Umbilical cord (tissue), 1 donor: ENCODE measurements at regions not wholly inside any gene's neighbourhood (a gene's known extent, or its start where the extent isn't known, plus 50 kb on each side); places are given as distances from the start of the nearest gene placed in this dataset.
A peak's percentile ranks its signal among the peaks of the same experiment; 100 is the strongest.
"Not testable (repeated sequence)": the region's sequence is repeated elsewhere in the genome, so short reads cannot be mapped to it uniquely, and the experiment has no call there.

ENCODE experiments used
- DNase-seq: peaks from one replicate; pipeline ENCODE4 v3.0.0-alpha.2; 2015; ENCODE audit warnings: low spot score

GRCh38 chr10:14425034-14425433, 94.3 kb upstream of the FRMD4A start:
- no peak for DNase-seq

DNA sequence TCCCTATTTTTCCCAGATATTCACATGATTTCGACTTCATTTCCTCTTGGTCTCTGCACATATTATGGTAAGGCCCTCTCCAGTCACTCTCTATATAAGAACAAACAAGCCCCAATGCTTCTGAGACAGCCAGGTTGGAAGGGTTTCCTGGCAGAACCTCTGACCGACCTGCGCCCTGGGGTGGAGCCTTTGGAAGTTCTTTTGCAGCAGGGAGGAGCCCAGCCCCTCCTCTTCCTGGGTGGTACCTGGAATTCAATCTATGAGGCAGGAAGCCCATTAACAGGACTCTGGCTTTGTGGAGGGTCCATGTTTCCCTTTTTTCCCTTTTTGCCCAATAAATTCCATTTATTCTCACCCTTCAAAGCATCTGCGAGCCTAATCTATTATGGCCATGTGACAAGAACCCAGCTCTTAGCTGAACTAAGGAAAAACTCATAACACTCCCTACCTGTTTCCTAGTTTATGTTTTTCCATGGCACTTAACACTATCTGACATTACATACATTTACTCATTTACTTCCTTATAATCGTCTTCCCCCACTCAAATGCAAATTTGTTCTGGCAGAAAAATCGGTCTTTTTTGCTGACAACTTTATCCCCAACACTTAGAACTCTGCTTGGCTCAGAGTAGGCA, 92.5 kb upstream of the FRMD4A start:
- DNase-seq, result no peak

DNA sequence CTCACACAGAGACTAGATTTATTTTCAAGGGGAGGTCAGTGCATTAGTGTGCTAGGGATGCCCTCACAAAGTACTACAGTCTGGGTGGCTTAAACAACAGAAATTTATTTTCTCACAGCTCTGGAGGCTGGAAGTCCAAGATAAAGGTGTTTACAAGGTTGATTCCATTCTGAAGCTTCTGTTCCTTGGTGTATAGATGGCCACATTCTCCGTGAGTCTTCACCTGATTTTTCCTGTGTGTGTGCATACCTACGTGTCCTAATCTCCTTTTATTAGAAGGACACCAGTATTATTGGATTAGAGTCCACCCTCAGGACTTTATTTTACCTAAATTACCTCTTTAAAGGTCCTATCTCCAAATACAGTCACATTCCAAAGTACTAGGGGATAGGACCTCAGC, 91.7 kb upstream of the FRMD4A start:
- DNase-seq, result no peak

DNA sequence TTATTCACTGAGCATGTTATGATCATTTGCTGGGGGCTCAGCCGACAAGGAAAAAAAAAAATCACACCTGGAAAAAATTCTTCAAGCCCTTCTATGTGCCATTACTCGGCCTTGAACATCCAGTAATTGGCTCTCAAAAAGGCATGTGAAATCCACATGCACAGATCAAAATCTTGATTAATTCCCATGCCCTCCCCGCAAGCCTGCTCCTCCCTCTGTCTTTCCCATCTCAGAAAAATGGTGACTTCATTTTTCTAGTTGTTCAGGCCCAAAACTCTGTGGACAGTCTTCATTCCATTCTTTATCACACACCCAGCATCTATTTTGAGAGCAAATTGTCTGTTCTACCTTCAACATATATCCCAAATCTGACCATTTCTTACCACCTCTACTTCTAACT, 91.2 kb upstream of the FRMD4A start:
- DNase-seq, result no peak

GRCh38 chr10:14417336-14417735, 86.6 kb upstream of the FRMD4A start:
- DNase-seq, result not testable (repeated sequence)

DNA sequence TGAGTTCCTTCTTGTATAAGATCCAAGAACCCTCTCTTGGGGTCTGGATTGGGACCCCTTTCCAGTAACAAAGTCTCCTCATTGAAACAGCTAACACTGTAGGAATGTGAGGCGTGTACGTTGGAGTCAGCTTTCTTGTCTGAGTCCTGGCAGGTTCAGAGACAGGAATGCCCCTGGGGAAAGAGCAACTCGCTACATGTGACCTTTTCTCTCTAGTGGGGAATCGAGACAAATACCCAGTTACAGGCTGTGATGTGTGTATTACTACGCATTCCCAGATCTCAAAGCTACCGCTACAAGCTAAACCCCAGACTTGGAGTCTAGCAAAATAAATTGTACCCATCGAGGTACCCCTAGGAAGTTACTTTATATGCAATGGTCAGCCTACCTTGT, 85.6 kb upstream of the FRMD4A start:
- peak; percentile 35 for DNase-seq

DNA sequence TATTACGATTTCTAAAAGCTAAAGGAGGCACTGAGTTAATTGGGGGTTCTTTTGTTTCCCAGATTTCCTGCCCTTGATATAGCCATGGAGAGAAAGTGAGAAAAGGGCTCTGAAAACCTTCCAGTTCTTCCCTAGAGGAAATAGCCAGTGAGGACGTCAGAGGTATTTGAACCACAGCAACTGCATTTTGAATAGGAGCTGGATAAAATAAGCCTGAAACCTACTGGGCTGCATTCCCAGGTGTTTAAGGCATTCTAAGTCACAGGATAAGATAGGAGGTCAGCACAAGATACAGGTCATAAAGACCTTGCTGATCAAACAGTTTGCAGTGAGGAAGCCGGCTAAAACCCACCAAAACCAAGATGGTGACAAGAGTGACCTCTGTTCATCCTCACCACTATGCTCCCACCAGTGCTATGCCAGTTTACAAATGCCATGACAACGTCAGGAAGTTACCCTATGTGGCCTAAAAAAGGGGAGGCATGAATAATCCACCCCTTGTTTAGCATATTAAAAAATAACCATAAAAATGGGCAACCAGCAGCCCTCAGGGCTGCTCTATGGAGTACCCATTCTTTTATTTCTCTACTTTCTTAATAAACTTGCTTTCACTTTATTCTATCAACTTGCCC, 85.1 kb upstream of the FRMD4A start:
- no peak for DNase-seq

GRCh38 chr10:14414901-14415300, 84.2 kb upstream of the FRMD4A start:
- DNase-seq, result peak; percentile 76

DNA sequence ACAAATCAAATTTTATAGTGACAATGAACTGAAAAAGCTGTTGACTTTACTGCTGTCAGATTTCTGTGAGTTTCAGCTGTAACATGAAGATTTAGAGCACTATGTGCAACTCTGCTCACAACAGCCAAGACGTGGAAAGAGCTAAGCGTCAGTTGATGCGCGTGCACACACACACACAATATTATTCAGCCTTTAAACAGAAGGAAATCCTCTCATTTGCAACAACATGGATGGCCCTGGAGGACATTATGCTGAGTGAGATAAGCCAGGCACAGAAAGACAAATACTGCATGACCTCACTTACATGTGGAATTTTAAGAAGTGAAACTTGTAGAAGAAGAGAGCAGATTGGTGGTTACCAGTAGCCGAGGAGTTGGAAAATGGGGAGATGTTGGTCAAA, 82.8 kb upstream of the FRMD4A start:
- DNase-seq, result peak; percentile 56

- no peak for DNase-seq
Measured at GRCh38 chr10:14412624-14413023, 81.9 kb upstream of the FRMD4A start.

DNA sequence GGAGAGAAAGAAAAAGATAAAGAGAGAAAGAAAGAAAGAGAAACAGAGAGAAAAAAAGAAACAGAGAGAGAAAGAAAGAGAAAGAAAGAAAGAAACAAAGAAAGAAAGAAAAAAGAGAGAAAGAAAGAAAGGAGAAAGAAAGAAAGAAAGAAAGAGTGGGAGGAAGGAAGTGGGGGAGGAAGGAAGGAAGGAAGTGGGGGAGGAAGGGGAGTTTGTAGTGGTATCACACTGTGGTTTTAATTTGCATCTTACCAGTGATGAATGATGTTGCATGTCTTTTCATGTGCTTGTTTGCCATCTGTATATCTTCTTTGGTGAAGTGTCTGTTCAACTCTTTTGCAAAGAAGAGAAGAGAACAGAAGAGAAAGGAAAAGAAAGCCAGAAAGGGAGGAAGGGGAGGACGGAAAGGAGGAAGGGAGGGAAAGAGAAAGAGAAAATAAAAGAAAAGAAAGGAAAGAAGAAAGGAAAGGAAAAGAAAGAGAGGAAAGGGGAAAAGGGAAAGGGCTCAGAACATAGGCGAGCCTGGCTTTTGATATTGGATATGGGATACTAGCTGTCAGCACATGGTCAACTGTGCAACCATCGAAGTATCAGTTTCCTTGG, 79.2 kb upstream of the FRMD4A start:
- DNase-seq, result no peak

DNA sequence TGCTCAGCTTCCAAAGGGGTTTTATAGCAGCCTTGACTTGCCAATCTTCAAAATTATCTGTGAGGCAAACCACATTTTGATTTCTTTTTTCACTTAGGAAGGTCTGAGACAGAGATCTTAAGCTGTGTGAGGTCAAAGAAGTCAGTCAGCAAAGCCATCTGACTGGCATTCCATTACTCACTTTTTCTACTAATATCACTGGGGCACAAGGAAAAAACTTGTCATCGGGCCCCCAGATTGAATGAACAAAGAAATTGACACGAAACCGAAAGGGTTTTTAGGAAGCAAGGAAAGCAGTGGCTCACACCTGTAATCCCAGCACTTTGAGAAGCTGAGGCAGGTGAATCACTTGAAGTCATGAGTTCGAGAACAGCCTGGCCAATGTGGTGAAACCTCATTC, 78.5 kb upstream of the FRMD4A start:
- no peak for DNase-seq

GRCh38 chr10:14408139-14408538, 77.4 kb upstream of the FRMD4A start:
- DNase-seq, result no peak

DNA sequence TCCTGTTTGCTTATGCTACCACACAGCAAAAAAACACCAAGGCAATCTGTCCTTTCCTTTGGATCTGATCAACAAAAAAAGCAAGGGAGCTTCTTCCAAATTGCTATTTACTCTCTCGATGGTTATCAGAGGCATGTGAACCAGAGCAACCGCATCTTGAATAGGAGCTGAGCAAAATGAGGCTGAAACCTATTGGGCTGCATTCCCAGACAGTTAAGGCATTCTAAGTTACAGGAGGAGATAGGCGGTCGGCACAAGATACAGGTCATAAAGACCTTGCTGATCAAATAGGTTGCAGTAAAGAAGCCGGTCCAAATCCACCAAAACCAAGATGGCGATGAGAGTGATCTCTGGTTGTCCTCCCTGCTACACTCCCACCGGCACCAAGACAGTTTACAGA, 76.8 kb upstream of the FRMD4A start:
- DNase-seq, result no peak

- peak; percentile 72 for DNase-seq
Measured at GRCh38 chr10:14405076-14406065, 74.6 kb upstream of the FRMD4A start.

GRCh38 chr10:14403881-14404623, 73.3 kb upstream of the FRMD4A start:
- DNase-seq, result peak; percentile 38

- DNase-seq, result no peak
Measured at GRCh38 chr10:14403359-14403758, 72.6 kb upstream of the FRMD4A start.

- no peak for DNase-seq
Measured at GRCh38 chr10:14399641-14400040, 68.9 kb upstream of the FRMD4A start.

DNA sequence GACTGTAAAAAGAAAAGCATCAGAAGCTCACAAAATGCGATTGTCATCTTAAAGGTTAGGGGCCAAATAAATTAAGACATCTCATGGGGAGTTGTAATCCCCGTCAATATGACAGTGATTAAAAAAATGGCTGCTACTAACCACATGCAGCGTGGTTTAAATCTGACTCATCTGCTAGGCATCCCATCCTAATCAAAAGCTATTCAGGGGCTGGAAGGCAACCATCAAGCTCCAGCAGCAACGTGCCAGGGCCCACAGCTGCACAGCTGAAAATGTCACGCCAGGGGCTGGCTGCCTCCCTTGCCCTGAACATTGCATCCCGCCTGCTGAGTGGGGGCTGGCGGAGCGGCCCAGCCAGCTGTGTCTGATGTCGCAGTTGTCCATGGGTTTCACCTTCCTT, 66.3 kb upstream of the FRMD4A start:
- peak; percentile 56 for DNase-seq

DNA sequence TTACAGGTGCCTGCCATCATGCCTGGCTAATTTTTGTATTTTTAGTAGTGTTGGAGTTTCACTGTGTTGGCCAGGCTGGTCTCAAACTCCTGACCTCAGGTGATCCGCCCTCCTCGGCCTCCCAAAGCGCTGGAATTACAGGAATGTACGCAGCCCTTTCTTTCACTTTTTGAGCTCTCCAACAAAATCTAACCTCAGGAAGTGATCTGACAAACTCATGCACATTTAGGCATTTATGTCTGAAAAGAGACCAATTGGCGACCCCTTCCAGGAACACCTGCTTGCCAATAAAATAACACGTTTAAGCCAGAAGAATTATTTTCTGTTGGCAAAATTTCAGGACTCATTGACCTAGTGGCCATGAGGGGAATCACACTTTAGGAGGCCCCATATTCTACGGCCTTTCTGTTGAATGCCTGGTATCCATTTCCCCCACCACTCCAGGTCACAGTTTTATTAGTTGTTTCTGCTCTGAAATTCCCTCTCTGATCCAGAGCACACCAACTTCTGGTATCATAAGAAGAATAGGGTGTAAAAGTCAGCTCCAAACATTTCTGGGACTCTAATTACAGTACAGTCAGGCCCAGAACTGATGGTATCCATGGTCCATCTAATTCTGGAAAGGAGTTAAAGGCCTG, 65.8 kb upstream of the FRMD4A start:
- no peak for DNase-seq

- DNase-seq, result no peak
Measured at GRCh38 chr10:14394179-14394578, 63.5 kb upstream of the FRMD4A start.
